ENCODE measurements at regions not wholly inside any gene's neighbourhood (a gene's known extent, or its start where the extent isn't known, plus 50 kb on each side); places are given as distances from the start of the nearest gene placed in this dataset.

DNA sequence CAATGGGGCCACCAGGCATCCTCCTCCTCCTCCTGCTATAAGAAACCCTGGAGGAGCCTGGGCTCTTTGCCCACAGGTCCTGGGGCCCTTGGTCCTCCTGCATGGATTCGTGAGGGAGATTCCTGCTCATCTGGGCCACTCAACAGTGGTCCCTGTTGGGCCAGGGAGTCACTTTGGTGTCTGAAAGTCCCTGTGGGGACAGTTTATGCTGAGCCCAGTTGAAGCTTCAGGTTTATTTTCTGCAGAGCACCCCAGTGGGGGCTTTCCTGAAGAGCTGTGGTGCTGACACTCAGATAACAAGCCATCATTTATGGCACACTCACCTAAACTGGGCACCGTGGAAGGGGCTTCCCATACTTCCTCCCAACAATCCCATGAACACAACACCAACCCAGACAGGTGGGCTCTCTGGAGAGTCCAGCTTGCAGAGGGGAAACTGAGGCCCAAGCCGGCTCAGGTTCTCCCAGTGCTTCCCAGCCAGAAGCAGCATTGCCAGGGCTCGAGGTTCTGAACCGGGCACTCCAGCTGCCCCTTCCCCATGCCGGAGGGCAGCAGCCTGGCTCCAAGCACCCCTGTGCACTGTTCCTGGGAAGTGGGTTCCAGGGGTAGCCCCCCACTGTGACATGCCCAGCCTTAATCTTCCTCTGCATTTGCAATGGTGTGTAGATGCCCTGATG lies 91.3 kb downstream of the MYEOV start:
- H3K18ac ChIP-seq (ENCODE audit: low read length): peak overlapping the region; percentile 93
- H3K27me3 ChIP-seq (ENCODE audit: control insufficient read depth in 3 of 3, insufficient read depth in 3 of 3, low read depth in 1 of 3, low read length in 3 of 3): peaks cover 0 to 2% (median 0%) of the 10 kb centered on the region in 3 experiments
- H3K4ac ChIP-seq (ENCODE audit: low read length): no peak overlapping the region
- no peak overlapping the region for H2BK5ac ChIP-seq (ENCODE audit: low read length)
- peak overlapping the region; percentile 3 for H2AK5ac ChIP-seq (ENCODE audit: low read depth, low read length)
- peaks cover 0 to 5% of the 10 kb centered on the region in 2 donors for H3K4me1 ChIP-seq (ENCODE audit: control insufficient read depth in 2 of 2, insufficient read depth in 1 of 2, low read depth in 1 of 2, low read length in 2 of 2)
- no peaks in the 10 kb centered on the region for H3K79me1 ChIP-seq (ENCODE audit: low read depth, low read length)
- no peak overlapping the region for H3K4me2 ChIP-seq (ENCODE audit: insufficient read depth, low read length, poor library complexity, severe bottlenecking)
- no peak overlapping the region for H3K4me3 ChIP-seq (ENCODE audit: low read length in 2 of 2)
- no peak overlapping the region for H2BK120ac ChIP-seq (ENCODE audit: low read depth, low read length)
- no peak overlapping the region for H2BK15ac ChIP-seq (ENCODE audit: low read length)
- H2AFZ ChIP-seq (ENCODE audit: low read length): no peak overlapping the region
- no peak for DNase-seq (ENCODE audit: low spot score)
- no peak overlapping the region for H3K14ac ChIP-seq (ENCODE audit: low read length)
- H3K23ac ChIP-seq (ENCODE audit: low read depth, low read length, poor library complexity): no peak overlapping the region
- no peak overlapping the region for H4K8ac ChIP-seq (ENCODE audit: low read depth, low read length)
- H3K27ac ChIP-seq (replicated peaks; ENCODE audit: low read length): no peak overlapping the region
- no peak overlapping the region for H2BK12ac ChIP-seq (ENCODE audit: low read length)
- H3K36me3 ChIP-seq (replicated peaks in 1 of 2; ENCODE audit: control insufficient read depth in 2 of 2, insufficient read depth in 2 of 2, low read length in 2 of 2): no peaks in the 10 kb centered on the region
- no peak overlapping the region for H4K91ac ChIP-seq (ENCODE audit: low read depth, low read length, poor library complexity)
- H3K9ac ChIP-seq (ENCODE audit: low read depth, low read length, poor library complexity): no peak overlapping the region
- no CpG with 5 or more reads among the region's 6 CpGs for WGBS, 2 donors (ENCODE audit: extremely low coverage in 2 of 2, insufficient read length in 2 of 2, insufficient replicate concordance in 1 of 2)
- H3K9me3 ChIP-seq (replicated peaks in 1 of 2; ENCODE audit: control insufficient read depth in 2 of 2, insufficient read depth in 1 of 2, low read depth in 1 of 2, low read length in 2 of 2): peaks cover 5 to 9% of the 10 kb centered on the region in 2 donors

DNA sequence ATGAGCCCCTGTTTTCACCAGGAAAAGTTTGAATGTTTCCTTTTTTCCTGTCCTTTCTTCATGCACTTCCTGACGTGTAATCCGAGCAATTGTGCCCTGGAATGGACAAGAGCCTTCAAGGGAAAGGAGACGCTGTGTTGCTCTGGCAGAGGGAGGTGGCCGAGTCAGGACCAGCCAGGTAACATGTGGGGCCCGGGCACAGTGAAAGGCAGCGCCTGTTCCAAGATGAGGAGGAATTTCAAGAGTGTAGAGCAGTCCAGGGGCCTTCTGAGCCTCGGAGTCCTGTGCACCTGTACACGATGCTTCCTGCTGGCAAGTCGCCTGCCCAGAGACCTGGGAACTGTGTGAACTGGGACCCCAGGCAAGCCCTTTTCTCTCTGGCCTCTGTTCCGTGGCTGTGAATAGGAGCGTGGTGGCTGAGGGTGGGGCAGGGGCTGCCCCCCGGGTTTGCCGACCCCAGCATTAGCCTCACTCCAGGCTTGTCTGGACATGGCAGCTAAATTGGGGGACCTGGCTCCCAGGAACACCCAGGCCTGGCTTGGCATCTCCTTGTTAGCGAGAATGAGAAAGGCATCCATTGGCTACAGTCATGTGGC lies 92.0 kb downstream of the MYEOV start:
- Histone ChIP-seq H2BK120ac (ENCODE audit: low read depth, low read length) (no peak overlapping the region), H3K23ac (ENCODE audit: low read depth, low read length, poor library complexity) (peak overlapping the region; percentile 18), H4K91ac (ENCODE audit: low read depth, low read length, poor library complexity) (no peak overlapping the region), H3K4me2 (ENCODE audit: insufficient read depth, low read length, poor library complexity, severe bottlenecking) (no peak overlapping the region), H3K4me3 (ENCODE audit: low read length in 2 of 2) (no peak overlapping the region), H3K79me1 (ENCODE audit: low read depth, low read length) (no peaks in the 10 kb centered on the region), H3K9me3 (replicated peaks in 1 of 2; ENCODE audit: control insufficient read depth in 2 of 2, insufficient read depth in 1 of 2, low read depth in 1 of 2, low read length in 2 of 2) (peaks cover 5 to 9% of the 10 kb centered on the region in 2 donors), H3K4ac (ENCODE audit: low read length) (peak overlapping the region; percentile 18), H3K36me3 (replicated peaks in 1 of 2; ENCODE audit: control insufficient read depth in 2 of 2, insufficient read depth in 2 of 2, low read length in 2 of 2) (no peaks in the 10 kb centered on the region), H3K4me1 (ENCODE audit: control insufficient read depth in 2 of 2, insufficient read depth in 1 of 2, low read depth in 1 of 2, low read length in 2 of 2) (peaks cover 0 to 4% of the 10 kb centered on the region in 2 donors), H3K18ac (ENCODE audit: low read length) (peak overlapping the region; percentile 65), H3K14ac (ENCODE audit: low read length) (no peak overlapping the region), H4K8ac (ENCODE audit: low read depth, low read length) (no peak overlapping the region), H3K27me3 (ENCODE audit: control insufficient read depth in 3 of 3, insufficient read depth in 3 of 3, low read depth in 1 of 3, low read length in 3 of 3) (peaks cover 0 to 2% (median 0%) of the 10 kb centered on the region in 3 experiments), H2AFZ (ENCODE audit: low read length) (no peak overlapping the region), H3K27ac (replicated peaks; ENCODE audit: low read length) (no peak overlapping the region), H2BK12ac (ENCODE audit: low read length) (peak overlapping the region; percentile 30), H2AK5ac (ENCODE audit: low read depth, low read length) (peak overlapping the region; percentile 91), H2BK5ac (ENCODE audit: low read length) (no peak overlapping the region), H2BK15ac (ENCODE audit: low read length) (no peak overlapping the region), H3K9ac (ENCODE audit: low read depth, low read length, poor library complexity) (no peak overlapping the region)
- DNase-seq (ENCODE audit: low spot score): no peak
- no CpG with 5 or more reads among the region's 14 CpGs for WGBS, 2 donors (ENCODE audit: extremely low coverage in 2 of 2, insufficient read length in 2 of 2, insufficient replicate concordance in 1 of 2)

DNA sequence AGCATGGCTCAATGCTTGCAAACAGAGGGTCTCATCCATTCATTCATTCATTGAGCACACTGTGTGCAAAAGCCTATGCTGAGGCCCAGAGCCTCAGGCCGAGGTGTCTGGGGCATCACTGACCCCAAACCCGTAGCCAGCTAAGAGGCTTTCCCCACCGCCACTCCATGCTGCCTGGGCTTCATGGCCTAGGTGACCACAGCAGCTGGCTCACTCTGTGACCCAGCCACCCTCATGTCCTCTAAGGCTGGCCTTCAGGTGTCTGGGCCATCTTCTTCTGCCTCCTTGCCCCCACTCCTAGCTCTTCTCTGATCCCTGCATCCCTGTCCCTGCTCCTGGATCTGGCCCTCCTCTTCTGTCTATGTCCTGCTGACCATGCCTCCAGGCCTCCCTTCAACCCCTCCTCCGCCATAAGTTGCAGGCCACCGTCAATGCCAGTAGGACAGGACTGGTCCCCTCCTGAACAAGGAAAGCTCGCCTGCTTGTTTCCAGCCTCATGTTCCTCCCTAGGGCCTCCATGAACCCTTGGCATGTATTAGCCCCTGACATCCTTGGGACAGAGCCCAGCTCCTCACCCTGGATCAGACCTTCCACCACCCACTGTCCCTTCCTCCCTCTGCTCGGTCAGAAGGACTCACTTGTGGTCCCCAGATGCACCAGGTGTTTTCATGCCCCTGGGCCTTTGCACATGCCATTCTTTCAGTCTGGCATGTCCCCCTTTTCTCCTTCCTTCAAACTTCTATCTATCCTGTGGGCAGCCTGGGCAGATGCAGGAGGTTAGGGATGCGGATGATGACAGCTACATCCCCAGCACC lies 92.8 kb downstream of the MYEOV start:
- Histone ChIP-seq H2AFZ (ENCODE audit: low read length) (no peak overlapping the region), H2BK5ac (ENCODE audit: low read length) (no peak overlapping the region), H3K79me1 (ENCODE audit: low read depth, low read length) (no peaks in the 10 kb centered on the region), H3K4me1 (ENCODE audit: control insufficient read depth in 2 of 2, insufficient read depth in 1 of 2, low read depth in 1 of 2, low read length in 2 of 2) (peaks cover 0 to 3% of the 10 kb centered on the region in 2 donors), H3K27ac (replicated peaks; ENCODE audit: low read length) (no peak overlapping the region), H3K23ac (ENCODE audit: low read depth, low read length, poor library complexity) (no peak overlapping the region), H3K4me3 (ENCODE audit: low read length in 2 of 2) (no peak overlapping the region), H4K8ac (ENCODE audit: low read depth, low read length) (no peak overlapping the region), H2BK120ac (ENCODE audit: low read depth, low read length) (no peak overlapping the region), H3K9ac (ENCODE audit: low read depth, low read length, poor library complexity) (peak overlapping the region; percentile 53), H3K36me3 (replicated peaks in 1 of 2; ENCODE audit: control insufficient read depth in 2 of 2, insufficient read depth in 2 of 2, low read length in 2 of 2) (no peaks in the 10 kb centered on the region), H2BK15ac (ENCODE audit: low read length) (no peak overlapping the region), H3K18ac (ENCODE audit: low read length) (peak overlapping the region; percentile 67), H2AK5ac (ENCODE audit: low read depth, low read length) (peak overlapping the region; percentile 51), H3K14ac (ENCODE audit: low read length) (no peak overlapping the region), H2BK12ac (ENCODE audit: low read length) (no peak overlapping the region), H4K91ac (ENCODE audit: low read depth, low read length, poor library complexity) (peak overlapping the region; percentile 48), H3K27me3 (ENCODE audit: control insufficient read depth in 3 of 3, insufficient read depth in 3 of 3, low read depth in 1 of 3, low read length in 3 of 3) (peaks cover 0 to 2% (median 0%) of the 10 kb centered on the region in 3 experiments), H3K4ac (ENCODE audit: low read length) (no peak overlapping the region), H3K9me3 (replicated peaks in 1 of 2; ENCODE audit: control insufficient read depth in 2 of 2, insufficient read depth in 1 of 2, low read depth in 1 of 2, low read length in 2 of 2) (peaks cover 5 to 9% of the 10 kb centered on the region in 2 donors), H3K4me2 (ENCODE audit: insufficient read depth, low read length, poor library complexity, severe bottlenecking) (no peak overlapping the region)
- no CpG with 5 or more reads among the region's 8 CpGs for WGBS, 2 donors (ENCODE audit: extremely low coverage in 2 of 2, insufficient read length in 2 of 2, insufficient replicate concordance in 1 of 2)
- no peak for DNase-seq (ENCODE audit: low spot score)

DNA sequence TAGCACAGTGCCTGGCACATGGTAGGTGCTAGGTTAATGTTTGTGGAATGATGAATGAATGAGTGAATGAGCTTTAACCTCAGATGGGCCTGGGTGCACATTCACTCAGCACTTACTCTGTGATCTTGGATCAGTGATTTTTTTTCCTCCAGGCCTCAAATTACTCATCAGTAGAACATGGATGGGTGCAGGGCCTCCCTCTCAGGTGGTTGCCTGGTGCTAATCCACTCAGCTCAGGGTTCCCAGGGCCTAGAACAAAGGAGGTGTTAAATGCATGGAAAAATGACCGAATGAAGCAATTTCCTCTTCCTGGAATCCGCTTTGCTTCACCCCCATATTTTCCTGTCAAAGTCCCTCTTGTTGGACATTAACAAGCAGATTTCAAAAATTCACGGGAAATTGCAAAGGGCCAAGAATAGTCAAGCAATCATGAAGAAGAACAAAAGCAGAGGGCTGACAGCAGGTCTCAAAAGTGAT lies 93.5 kb downstream of the MYEOV start:
- DNase-seq (ENCODE audit: low spot score): no peak
- Histone ChIP-seq H4K8ac (ENCODE audit: low read depth, low read length) (no peak overlapping the region), H3K18ac (ENCODE audit: low read length) (no peak overlapping the region), H3K14ac (ENCODE audit: low read length) (no peak overlapping the region), H2BK12ac (ENCODE audit: low read length) (no peak overlapping the region), H2AFZ (ENCODE audit: low read length) (no peak overlapping the region), H3K4me1 (ENCODE audit: control insufficient read depth in 2 of 2, insufficient read depth in 1 of 2, low read depth in 1 of 2, low read length in 2 of 2) (no peaks in the 10 kb centered on the region), H3K23ac (ENCODE audit: low read depth, low read length, poor library complexity) (no peak overlapping the region), H3K4me3 (ENCODE audit: low read length in 2 of 2) (no peak overlapping the region), H4K91ac (ENCODE audit: low read depth, low read length, poor library complexity) (no peak overlapping the region), H2BK5ac (ENCODE audit: low read length) (no peak overlapping the region), H3K4me2 (ENCODE audit: insufficient read depth, low read length, poor library complexity, severe bottlenecking) (no peak overlapping the region), H3K9me3 (replicated peaks in 1 of 2; ENCODE audit: control insufficient read depth in 2 of 2, insufficient read depth in 1 of 2, low read depth in 1 of 2, low read length in 2 of 2) (peaks cover 5 to 9% of the 10 kb centered on the region in 2 donors), H2AK5ac (ENCODE audit: low read depth, low read length) (no peak overlapping the region), H3K79me1 (ENCODE audit: low read depth, low read length) (no peaks in the 10 kb centered on the region), H3K27ac (replicated peaks; ENCODE audit: low read length) (no peak overlapping the region), H3K9ac (ENCODE audit: low read depth, low read length, poor library complexity) (no peak overlapping the region), H2BK120ac (ENCODE audit: low read depth, low read length) (no peak overlapping the region), H3K4ac (ENCODE audit: low read length) (peak overlapping the region; percentile 37), H3K36me3 (replicated peaks in 1 of 2; ENCODE audit: control insufficient read depth in 2 of 2, insufficient read depth in 2 of 2, low read length in 2 of 2) (no peaks in the 10 kb centered on the region), H3K27me3 (ENCODE audit: control insufficient read depth in 3 of 3, insufficient read depth in 3 of 3, low read depth in 1 of 3, low read length in 3 of 3) (peaks cover 0 to 2% (median 0%) of the 10 kb centered on the region in 3 experiments), H2BK15ac (ENCODE audit: low read length) (no peak overlapping the region)
- WGBS, 2 donors (ENCODE audit: extremely low coverage in 2 of 2, insufficient read length in 2 of 2, insufficient replicate concordance in 1 of 2): no CpG with 5 or more reads among the region's 3 CpGs

Measured in neuronal stem cell (in vitro differentiated cells).